ENCODE measurements at regions not wholly inside any gene's neighbourhood (a gene's known extent, or its start where the extent isn't known, plus 50 kb on each side); places are given as distances from the start of the nearest gene placed in this dataset.

DNA sequence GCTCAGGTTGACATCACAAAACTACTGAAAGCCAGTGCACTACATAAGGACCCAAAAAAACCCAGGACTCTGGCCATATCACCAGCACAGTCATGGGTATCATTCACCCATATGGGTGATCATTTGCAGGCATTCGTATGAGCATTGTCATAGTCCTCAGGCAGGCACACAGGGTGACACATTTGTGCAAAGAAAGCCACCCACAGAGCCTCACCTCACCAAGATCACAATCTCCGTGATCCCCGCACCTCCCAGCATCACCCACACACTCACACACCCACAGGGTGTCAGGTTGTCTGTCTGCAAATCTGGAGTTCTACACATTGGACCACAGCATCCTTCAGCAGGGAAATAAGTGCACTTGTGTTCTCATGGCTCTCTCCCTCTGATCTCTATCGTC is 166.0 kb upstream of the LPP start:
- TF ChIP-seq ELF4 (IDR thresholded peaks at IDR 0.05) (no peak), BHLHE40 (IDR thresholded peaks at IDR 0.05; ENCODE audit: borderline replicate concordance) (no peak), SUZ12 (IDR thresholded peaks at IDR 0.05) (no peak), HDGF (IDR thresholded peaks at IDR 0.05; ENCODE audit: borderline replicate concordance) (no peak), FOXM1 (IDR thresholded peaks at IDR 0.05; ENCODE audit: borderline replicate concordance) (no peak), TARDBP (IDR thresholded peaks at IDR 0.05) (no peak), LEF1 (IDR thresholded peaks at IDR 0.05; ENCODE audit: borderline replicate concordance) (no peak), SP1 (IDR thresholded peaks at IDR 0.05) (no peak), ARNT (IDR thresholded peaks at IDR 0.05) (no peak), NFRKB (IDR thresholded peaks at IDR 0.05) (no peak), ZNF384 (IDR thresholded peaks at IDR 0.05) (no peak), FOXK2 (IDR thresholded peaks at IDR 0.05) (no peak)
- TF ChIP-seq, protein P1, sequence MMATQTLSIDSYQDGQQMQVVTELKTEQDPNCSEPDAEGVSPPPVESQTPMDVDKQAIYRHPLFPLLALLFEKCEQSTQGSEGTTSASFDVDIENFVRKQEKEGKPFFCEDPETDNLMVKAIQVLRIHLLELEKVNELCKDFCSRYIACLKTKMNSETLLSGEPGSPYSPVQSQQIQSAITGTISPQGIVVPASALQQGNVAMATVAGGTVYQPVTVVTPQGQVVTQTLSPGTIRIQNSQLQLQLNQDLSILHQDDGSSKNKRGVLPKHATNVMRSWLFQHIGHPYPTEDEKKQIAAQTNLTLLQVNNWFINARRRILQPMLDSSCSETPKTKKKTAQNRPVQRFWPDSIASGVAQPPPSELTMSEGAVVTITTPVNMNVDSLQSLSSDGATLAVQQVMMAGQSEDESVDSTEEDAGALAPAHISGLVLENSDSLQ (IDR thresholded peaks at IDR 0.05) = no peak

Data from HEK293T (cell line).